ENCODE measurements at regions not wholly inside any gene's neighbourhood (a gene's known extent, or its start where the extent isn't known, plus 50 kb on each side); places are given as distances from the start of the nearest gene placed in this dataset.
"Not testable (repeated sequence)": the region's sequence is repeated elsewhere in the genome, so short reads cannot be mapped to it uniquely, and the experiment has no call there.

DNA sequence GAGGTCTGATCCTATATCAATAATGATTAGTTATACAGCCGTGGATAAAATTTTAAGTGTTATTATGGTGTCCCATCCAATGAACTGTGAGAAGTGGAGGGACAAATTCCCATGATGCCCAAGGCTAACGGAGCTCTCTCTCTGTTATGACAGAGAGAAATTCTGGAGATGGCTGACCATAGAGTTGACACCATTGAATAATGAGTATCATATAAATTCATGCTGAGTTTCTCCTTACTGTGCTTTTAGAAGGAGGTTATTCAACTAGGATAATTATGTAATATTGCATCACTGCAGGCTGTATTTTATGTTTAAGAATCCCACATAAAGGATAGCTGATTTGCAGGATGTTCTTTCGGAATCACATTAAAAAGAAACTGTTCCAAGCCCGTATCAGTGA is 82.9 kb downstream of the PYDC2 start:
- TF ChIP-seq CTCF (conservative IDR thresholded peaks at IDR 0.05) (no peak), ZFX (IDR thresholded peaks at IDR 0.05) (no peak)
- H3K27ac ChIP-seq: no peak overlapping the region

DNA sequence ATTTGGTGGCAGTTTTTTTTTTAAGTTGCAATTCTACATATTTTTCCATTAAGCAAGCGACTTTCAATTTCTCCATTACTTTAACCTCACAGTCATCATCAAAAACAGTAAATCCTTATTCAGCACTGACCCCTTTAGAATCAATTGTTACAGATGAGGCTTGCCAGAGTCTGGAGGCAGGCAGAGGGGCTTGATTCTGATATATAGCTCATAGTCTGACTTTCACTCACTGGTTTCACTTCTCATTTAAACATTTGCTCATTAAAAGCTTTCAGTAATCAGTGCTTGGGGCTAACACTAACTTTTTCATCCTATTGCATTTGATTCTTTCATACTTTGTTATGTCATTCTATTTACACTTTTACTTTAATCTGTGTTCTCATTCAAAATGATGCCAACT is 88.4 kb downstream of the PYDC2 start:
- no peak for TF ChIP-seq ZFX (IDR thresholded peaks at IDR 0.05)
- no peak overlapping the region for H3K27ac ChIP-seq

DNA sequence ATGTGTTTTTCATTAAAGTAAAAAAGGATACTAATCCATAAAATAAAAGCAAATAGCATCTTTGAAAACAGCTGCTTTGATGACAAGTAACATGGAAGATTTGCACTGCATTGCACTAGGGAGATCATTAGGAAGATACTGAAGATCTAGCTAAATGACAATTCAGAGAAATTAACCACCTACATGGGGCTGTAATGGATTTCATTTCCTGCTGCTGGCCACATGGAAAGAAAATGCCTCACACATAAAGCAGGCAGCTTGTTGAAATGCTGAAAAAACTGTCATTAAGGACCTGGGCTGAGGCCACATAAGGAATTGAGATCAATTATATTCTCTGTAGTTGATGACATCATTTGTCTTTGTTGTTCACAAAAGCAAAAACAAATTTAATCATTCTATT is 94.1 kb downstream of the PYDC2 start:
- no peak overlapping the region for H3K27ac ChIP-seq
- TF ChIP-seq ZFX (IDR thresholded peaks at IDR 0.05): no peak
- no peak for TF ChIP-seq CTCF (conservative IDR thresholded peaks at IDR 0.05)

GRCh38 chr3:191557322-191557721 is 96.4 kb downstream of the PYDC2 start:
- no peak overlapping the region for H3K27ac ChIP-seq
- TF ChIP-seq ZFX (IDR thresholded peaks at IDR 0.05) (no peak), CTCF (conservative IDR thresholded peaks at IDR 0.05) (no peak)

GRCh38 chr3:191563722-191564121 is 102.8 kb downstream of the PYDC2 start:
- H3K27ac ChIP-seq: no peak overlapping the region
- TF ChIP-seq CTCF (conservative IDR thresholded peaks at IDR 0.05) (no peak), ZFX (IDR thresholded peaks at IDR 0.05) (no peak)

- TF ChIP-seq CTCF (conservative IDR thresholded peaks at IDR 0.05): no peak
- TF ChIP-seq ZFX (IDR thresholded peaks at IDR 0.05): no peak
- H3K27ac ChIP-seq: no peak overlapping the region
Measured at GRCh38 chr3:191566469-191566868, 105.5 kb downstream of the PYDC2 start.

DNA sequence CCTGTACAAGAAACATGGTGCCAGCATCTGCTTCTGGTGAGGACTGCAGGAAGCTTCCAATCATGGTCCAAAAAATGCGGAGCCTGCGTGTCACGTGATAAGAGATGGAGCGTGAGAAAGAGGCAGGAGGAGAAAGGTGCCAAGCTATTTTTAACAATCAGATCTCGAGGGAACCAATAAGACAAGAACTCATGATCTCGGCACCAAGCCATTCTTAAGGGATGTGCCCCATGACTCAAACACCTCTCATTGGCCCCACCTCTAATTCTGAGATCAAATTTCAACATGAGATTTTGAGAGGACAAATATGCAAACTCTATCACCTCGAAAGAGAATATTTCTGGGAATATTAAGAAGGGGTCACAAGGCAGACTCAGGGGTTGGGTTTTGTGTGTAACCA is 107.2 kb downstream of the PYDC2 start:
- no peak overlapping the region for H3K27ac ChIP-seq
- no peak for TF ChIP-seq ZFX (IDR thresholded peaks at IDR 0.05)

DNA sequence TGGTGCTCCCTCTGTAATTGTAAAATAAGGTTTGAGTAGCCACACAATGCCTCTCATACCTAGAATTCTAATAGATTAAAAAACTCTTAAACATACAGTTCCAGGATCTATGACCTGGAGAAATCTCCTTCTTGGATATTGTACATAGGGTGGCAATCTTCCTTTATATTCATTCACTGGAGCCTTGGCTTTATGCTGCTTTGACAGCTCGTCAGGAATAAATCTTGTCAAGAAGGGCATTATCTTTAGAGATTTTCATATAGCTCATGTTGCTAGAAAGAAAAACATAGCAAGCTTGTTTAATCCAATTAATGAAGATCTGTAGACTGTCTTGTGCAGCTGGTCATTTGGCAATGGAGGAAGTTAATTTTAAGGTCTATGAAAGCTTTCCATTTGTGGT is 131.1 kb downstream of the PYDC2 start:
- H3K27ac ChIP-seq: no peak overlapping the region
- no peak for TF ChIP-seq ZFX (IDR thresholded peaks at IDR 0.05)
- no peak for TF ChIP-seq CTCF (conservative IDR thresholded peaks at IDR 0.05)

- no peak overlapping the region for H3K27ac ChIP-seq
- TF ChIP-seq ZFX (IDR thresholded peaks at IDR 0.05) (no peak), CTCF (conservative IDR thresholded peaks at IDR 0.05) (no peak)
Measured at GRCh38 chr3:191593486-191593885, 132.5 kb downstream of the PYDC2 start.

DNA sequence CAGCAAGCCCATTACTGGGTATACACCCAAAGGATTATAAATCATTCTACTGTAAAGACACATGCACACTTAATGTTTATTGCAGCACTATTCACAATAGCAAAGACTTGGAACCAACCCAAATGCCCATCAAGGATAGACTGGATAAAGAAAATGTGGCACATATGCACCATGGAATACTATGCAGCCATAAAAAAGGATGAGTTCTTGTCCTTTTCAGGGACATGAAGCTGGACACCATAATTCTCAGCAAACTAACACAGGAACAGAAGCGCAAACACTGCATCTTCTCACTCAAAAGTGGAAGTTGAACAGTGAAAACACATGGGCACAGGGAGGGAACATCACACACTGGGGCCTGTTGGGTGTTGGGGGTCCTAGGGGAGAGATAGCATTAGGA is 154.5 kb downstream of the PYDC2 start:
- not testable (repeated sequence) for H3K27ac ChIP-seq
